IMR-90 (cell line): ENCODE measurements at regions not wholly inside any gene's neighbourhood (a gene's known extent, or its start where the extent isn't known, plus 50 kb on each side); places are given as distances from the start of the nearest gene placed in this dataset.

Experiments
- ATAC-seq: fragments of 200-7000 bp; cut with Tn5 transposase; 2 replicates; pipeline ENCODE4 v1.9.1; 2020; ENCODE audit warnings: low read depth, mild to moderate bottlenecking, moderate library complexity
- BruUV-seq: library from RNA; stranded (reverse); fragments of 400-500 nt; replicated peaks from 2 replicates; lab custom pipeline; 2021; lab: Mats Ljungman, UMichigan
- CTCF ChIA-PET: fragments of 300-600 bp; formaldehyde crosslinking; extraction: SDS; loops from one replicate; lab custom pipeline; 2021; ENCODE audit warnings: antibody characterized with exemption; lab: Yijun Ruan, JAX
- POLR2A ChIA-PET: fragments of 300-600 bp; sonication (Branson Sonifier 250); formaldehyde crosslinking; loops from one replicate; lab custom pipeline; 2022; ENCODE audit warnings: antibody characterized with exemption; ENCODE audit not compliant: unreplicated experiment; lab: Charles Lee
- DNase-seq: peaks from one replicate; pipeline ENCODE4 v3.0.0; 2013
- H2AFZ ChIP-seq: replicated peaks from 2 replicates; pipeline ENCODE3; 2013; ENCODE audit warnings: low read length, mild to moderate bottlenecking; ENCODE audit not compliant: poor library complexity
- H2AK5ac ChIP-seq: 2 replicates; pipeline ENCODE4 v1.6.1; 2013; ENCODE audit warnings: low read depth, low read length, inconsistent platforms
- H2AK9ac ChIP-seq: replicated peaks from 2 replicates; pipeline ENCODE3; 2013; ENCODE audit warnings: mild to moderate bottlenecking, low read depth, low read length, moderate library complexity; ENCODE audit not compliant: poor library complexity
- H2BK120ac ChIP-seq: 2 replicates; pipeline ENCODE4 v1.6.1; 2013; ENCODE audit warnings: low read depth, low read length, inconsistent platforms
- H2BK15ac ChIP-seq: 3 replicates; pipeline ENCODE4 v1.6.1; 2013; ENCODE audit warnings: low read depth, low read length, inconsistent platforms
- H2BK20ac ChIP-seq: 2 replicates; pipeline ENCODE4 v1.6.1; 2013; ENCODE audit warnings: low read depth, mild to moderate bottlenecking, inconsistent platforms, low read length, moderate library complexity
- H2BK5ac ChIP-seq: 2 replicates; pipeline ENCODE4 v1.6.1; 2013; ENCODE audit warnings: mild to moderate bottlenecking, low read depth, low read length, inconsistent platforms; ENCODE audit not compliant: poor library complexity, severe bottlenecking
- H3K14ac ChIP-seq: replicated peaks from 2 replicates; pipeline ENCODE4 v1.6.1; 2013; ENCODE audit warnings: low read depth, low read length, inconsistent platforms
- H3K18ac ChIP-seq: 2 replicates; pipeline ENCODE4 v1.6.1; 2013; ENCODE audit warnings: low read depth, low read length, control low read depth
- H3K23ac ChIP-seq: 2 replicates; pipeline ENCODE4 v1.6.1; 2013; ENCODE audit warnings: low read depth, low read length, inconsistent platforms
- H3K27ac ChIP-seq: 2 replicates; pipeline ENCODE4 v1.5.1; 2013; ENCODE audit warnings: mild to moderate bottlenecking, control low read depth, low read length; ENCODE audit not compliant: insufficient read depth
- H3K27me3 ChIP-seq: 2 replicates; pipeline ENCODE4 v1.6.1; 2013; ENCODE audit warnings: low read length; ENCODE audit not compliant: control insufficient read depth, insufficient read depth
- H3K36me3 ChIP-seq: 2 replicates; pipeline ENCODE4 v1.6.1; 2013; ENCODE audit warnings: low read length, mixed read lengths; ENCODE audit not compliant: control insufficient read depth, insufficient read depth
- H3K4ac ChIP-seq: 2 replicates; pipeline ENCODE4 v1.6.1; 2013; ENCODE audit warnings: low read depth, low read length, inconsistent platforms
- H3K4me1 ChIP-seq: 2 replicates; pipeline ENCODE4 v1.6.1; 2013; ENCODE audit warnings: low read length, mixed read lengths; ENCODE audit not compliant: control insufficient read depth, insufficient read depth
- H3K4me2 ChIP-seq: 2 replicates; pipeline ENCODE4 v1.6.1; 2013; ENCODE audit warnings: low read depth, mild to moderate bottlenecking, control low read depth, low read length, moderate library complexity
- H3K4me3 ChIP-seq: 2 replicates; pipeline ENCODE4 v1.5.1; 2013; ENCODE audit warnings: low read depth, mild to moderate bottlenecking, control low read depth, low read length, moderate library complexity; ENCODE audit not compliant: insufficient read depth
- H3K56ac ChIP-seq: 2 replicates; pipeline ENCODE4 v1.6.1; 2013; ENCODE audit warnings: low read length, inconsistent platforms; ENCODE audit not compliant: insufficient read depth; ENCODE audit errors: extremely low read depth
- H3K79me1 ChIP-seq, 2 experiments: 2 replicates each; pipeline ENCODE4 v1.6.1; 2013; ENCODE audit warnings: low read length in 2 of 2, inconsistent platforms in 1 of 2, low read depth in 1 of 2
- H3K9ac ChIP-seq: 2 replicates; pipeline ENCODE4 v1.6.1; 2013; ENCODE audit warnings: low read depth, low read length, control low read depth
- H3K9me1 ChIP-seq: 2 replicates; pipeline ENCODE4 v1.6.1; 2013; ENCODE audit warnings: low read length, inconsistent platforms; ENCODE audit not compliant: insufficient read depth
- H3K9me3 ChIP-seq: 2 replicates; pipeline ENCODE4 v1.6.1; 2013; ENCODE audit warnings: low read length; ENCODE audit not compliant: control insufficient read depth, insufficient read depth
- H4K20me1 ChIP-seq: 2 replicates; pipeline ENCODE4 v1.6.1; 2013; ENCODE audit warnings: low read length, inconsistent platforms; ENCODE audit not compliant: insufficient read depth
- H4K5ac ChIP-seq: 2 replicates; pipeline ENCODE4 v1.6.1; 2013; ENCODE audit warnings: mild to moderate bottlenecking, low read depth, low read length, control low read depth
- H4K8ac ChIP-seq, 2 experiments: 2 replicates each; pipeline ENCODE4 v1.6.1; 2013; ENCODE audit warnings: low read depth in 2 of 2, low read length in 2 of 2, control low read depth in 1 of 2, inconsistent platforms in 1 of 2
- H4K91ac ChIP-seq: 2 replicates; pipeline ENCODE4 v1.6.1; 2013; ENCODE audit warnings: low read depth, low read length, inconsistent platforms; ENCODE audit not compliant: insufficient read depth
- RFX5 ChIP-seq: IDR thresholded peaks from 2 replicates; pipeline ENCODE4 v1.8.0; 2012; ENCODE audit warnings: low read depth, mild to moderate bottlenecking, low read length, moderate library complexity
- WGBS, 2 experiments: methylation state at CpG; one replicate each; pipeline versions ENCODE4 v1.1.5 to v1.1.7; 2013; ENCODE audit warnings: missing lambda C conversion rate in 2 of 2; ENCODE audit not compliant: insufficient read length in 1 of 2; ENCODE audit errors: extremely low coverage in 2 of 2; 5-methylcytosine and 5-hydroxymethylcytosine counted together
- dilution Hi-C: fragments of 300-500 bp; cut with HindIII; formaldehyde crosslinking; loops from one replicate; pipeline ENCODE4 v1.14.3; 2018; ENCODE audit warnings: low sequenced_read_pairs; ENCODE audit not compliant: unreplicated experiment
- in situ Hi-C: fragments of 300-500 bp; cut with MboI; formaldehyde crosslinking; loops from 3 replicates; pipeline ENCODE4 v1.14.3; 2019; ENCODE audit warnings: low sequenced_read_pairs, inconsistent platforms, mixed read lengths
- intact Hi-C: fragments of 100-400 bp; cut with micrococcal nuclease; formaldehyde crosslinking; loops from 2 replicates; pipeline ENCODE4 v1.10.0; 2022

DNA sequence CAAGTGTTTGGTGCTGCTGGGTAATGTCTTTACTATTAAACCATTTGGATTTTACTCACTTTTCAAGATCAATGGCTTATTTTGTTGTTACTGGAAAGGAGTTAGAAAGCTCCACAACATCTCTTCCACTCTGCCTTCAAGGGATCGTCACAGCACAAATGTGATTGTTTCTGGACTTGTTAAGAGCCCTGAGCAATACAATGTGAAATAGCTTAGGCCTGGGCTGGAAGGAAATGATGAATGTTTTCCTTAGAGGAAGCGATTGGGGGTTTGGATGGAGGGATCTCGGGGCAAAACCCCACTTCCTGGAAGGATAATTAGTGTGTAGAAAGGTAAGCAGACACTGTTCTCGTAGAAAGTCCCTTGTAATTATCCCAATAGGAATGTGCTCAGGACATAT, 59.3 kb upstream of the MYO10 start:
- Histone ChIP-seq H3K4me1 (peaks cover 13% of the 10 kb centered on the region), H2AK9ac (no peak overlapping the region), H4K8ac (peak overlapping the region; percentile 69 to 86; a peak in 3 of 4 replicates), H2BK20ac (peak overlapping the region; percentile 75), H3K23ac (peak overlapping the region; percentile 61; the same call in 1 of the 2 replicates), H2AK5ac (peak overlapping the region; percentile 7; the same call in 1 of the 2 replicates), H3K4me3 (no peak overlapping the region), H2BK120ac (peak overlapping the region; percentile 87), H2BK5ac (no peak overlapping the region), H3K9ac (peak overlapping the region; percentile 38; the same call in 1 of the 2 replicates), H2AFZ (peak overlapping the region; percentile 66), H4K91ac (peak overlapping the region; percentile 64), H3K4ac (peak overlapping the region; percentile 44; the same call in 1 of the 2 replicates), H3K36me3 (no peaks in the 10 kb centered on the region), H3K9me3 (no peaks in the 10 kb centered on the region), H3K27me3 (no peaks in the 10 kb centered on the region), H3K9me1 (peaks cover 8% of the 10 kb centered on the region; the same call in 1 of the 2 replicates), H3K18ac (peak overlapping the region; percentile 76; the same call in 1 of the 2 replicates), H4K5ac (peak overlapping the region; percentile 99), H4K20me1 (no peaks in the 10 kb centered on the region), H3K4me2 (peak overlapping the region; percentile 99; the same call in 1 of the 2 replicates), H3K56ac (0 out of 2 replicates have a peak overlapping the region, but pooled peaks have one; percentile 5), H3K27ac (no peak overlapping the region), H3K79me1 (peaks cover 0 to 7% of the 10 kb centered on the region in 2 experiments; a peak in 2 of 4 replicates), H2BK15ac (peak overlapping the region; percentile 67; the same call in 2 of the 3 replicates), H3K14ac (peak overlapping the region; percentile 61; the same call in 1 of the 2 replicates)
- in situ Hi-C loops (no loop called here), intact Hi-C loops (no loop called here), dilution Hi-C loops (no loop called here)
- ChIA-PET CTCF (interaction anchor here (1.1 to 1.2 kb wide), 2 partner anchors 19 to 28 kb away, joined by 3 to 4 read pairs; no protein-coding TSS in a partner anchor), POLR2A (interaction anchor here (0.5 to 1.4 kb wide), 3 partner anchors 8 to 134 kb away, joined by 4 to 6 read pairs (median 5); partner anchors contain the start of gene MYO10)
- DNase-seq (no peak), ATAC-seq (no peak)
- 80% methylated on average over 1 of the region's 4 CpGs; no CpG with 5 or more reads in 1 of the 2 experiments for WGBS, 2 experiments
- no TSS peak for BruUV-seq
- TF ChIP-seq RFX5, result no peak
